NCI-H2081 treated with DMSO at 0.1 percent for 48 hours (cell line): ENCODE measurements at regions not wholly inside any gene's neighbourhood (a gene's known extent, or its start where the extent isn't known, plus 50 kb on each side); places are given as distances from the start of the nearest gene placed in this dataset.

ENCODE experiments used
- DNase-seq: peaks from one replicate; lab custom pipeline; 2025; lab: John Stamatoyannopoulos, UW

DNA sequence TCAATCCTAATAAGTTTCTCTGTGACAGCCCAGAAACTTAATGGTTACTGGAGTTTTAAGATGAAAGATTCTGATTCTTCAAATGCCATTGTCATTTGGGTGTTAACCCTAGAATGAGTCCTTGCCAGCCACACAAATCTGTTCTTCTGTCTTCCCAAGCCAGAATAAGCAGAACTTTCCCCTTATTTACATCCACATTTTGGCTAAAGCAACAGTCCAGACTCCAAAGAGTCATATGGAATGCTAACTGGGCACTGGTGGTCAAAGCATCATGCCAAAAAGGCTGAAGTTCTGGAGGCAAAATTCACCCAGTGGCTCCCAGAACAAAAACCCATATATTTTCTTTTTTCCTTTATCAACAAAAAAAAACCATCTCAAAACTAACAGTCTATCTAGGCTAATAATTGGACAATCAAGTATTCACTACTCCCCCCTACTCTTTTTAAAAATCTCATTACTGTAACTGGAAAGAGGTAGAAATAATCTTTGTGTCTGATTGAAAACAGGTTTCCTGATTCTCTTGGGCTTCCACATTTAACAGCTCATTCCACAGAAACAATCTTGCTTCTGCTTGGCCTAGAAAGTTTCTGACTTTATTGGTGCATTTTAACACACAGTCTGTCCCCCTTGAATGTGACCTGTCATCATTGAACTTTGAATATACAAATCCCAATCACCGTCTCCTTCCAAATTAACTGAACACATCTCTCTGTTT, 89.6 kb upstream of the SETBP1 start:
- DNase-seq: no peak

DNA sequence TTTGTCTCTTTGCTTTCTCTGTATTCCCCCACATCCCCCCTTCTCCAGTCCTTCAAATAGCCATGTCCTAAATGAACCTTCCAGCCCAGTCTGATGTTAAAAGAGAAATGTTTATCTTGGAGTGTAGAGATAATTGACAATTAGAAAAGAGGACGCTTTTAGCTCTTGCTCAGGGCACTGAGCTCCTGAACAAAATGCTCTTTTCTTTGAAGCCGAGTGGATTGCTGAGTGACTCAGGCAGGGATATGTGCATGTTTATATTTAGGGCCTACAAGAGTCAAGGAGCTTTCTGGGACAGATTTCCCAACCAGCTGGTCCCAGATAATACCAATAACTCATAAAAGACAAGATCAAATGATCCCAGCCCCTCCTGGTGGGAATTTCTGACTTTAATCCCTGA, 88.0 kb upstream of the SETBP1 start:
- DNase-seq: no peak

DNA sequence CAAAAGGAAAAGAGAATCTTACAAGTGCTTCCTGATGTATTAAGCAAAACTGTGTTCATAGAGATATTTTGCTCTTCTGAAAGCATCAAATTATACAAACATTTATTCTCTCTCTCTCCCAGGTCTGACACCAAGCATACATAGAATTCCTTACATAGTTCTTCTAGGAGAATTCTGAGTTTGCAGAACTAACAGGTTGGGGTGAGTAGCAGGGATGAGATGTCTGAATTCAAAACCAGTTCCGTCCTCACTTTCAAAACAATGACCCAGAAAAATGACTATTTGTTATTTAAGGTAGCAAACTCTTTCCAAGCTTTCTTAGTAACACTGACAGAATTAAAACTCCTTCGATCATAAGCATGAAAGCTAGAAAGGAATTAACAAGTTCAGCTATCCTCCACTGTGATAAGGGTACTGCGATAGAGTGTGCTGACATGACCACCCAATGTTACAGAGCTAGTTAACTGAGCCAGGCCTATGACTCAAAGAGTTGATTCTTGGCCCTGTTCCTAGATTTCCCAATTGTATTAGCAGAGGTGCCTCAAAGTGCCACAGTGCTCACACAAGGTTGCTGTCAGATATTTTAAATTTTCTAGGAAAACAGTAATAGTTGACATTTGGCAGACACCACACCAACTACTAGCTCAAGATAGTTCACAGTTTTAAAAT, 85.8 kb upstream of the SETBP1 start:
- no peak for DNase-seq

DNA sequence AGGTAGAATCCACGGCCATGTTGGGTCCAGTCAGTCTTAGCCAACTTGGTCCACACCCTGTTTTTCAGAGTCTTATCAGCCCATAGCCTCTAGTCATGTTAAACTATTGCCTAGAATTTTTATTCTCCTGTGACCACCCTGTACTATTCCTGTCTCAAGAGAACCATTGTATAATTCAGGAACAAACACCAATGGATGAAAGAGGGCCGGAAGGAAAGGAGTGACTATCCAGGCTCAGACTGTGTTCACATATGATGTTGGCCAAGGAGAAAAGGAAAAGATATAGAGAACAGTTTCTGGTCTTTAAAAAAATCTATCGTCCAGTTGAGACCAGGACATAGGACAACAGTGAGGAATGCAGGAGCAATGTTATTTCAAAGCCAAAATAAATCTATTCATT, 82.9 kb upstream of the SETBP1 start:
- no peak for DNase-seq

DNA sequence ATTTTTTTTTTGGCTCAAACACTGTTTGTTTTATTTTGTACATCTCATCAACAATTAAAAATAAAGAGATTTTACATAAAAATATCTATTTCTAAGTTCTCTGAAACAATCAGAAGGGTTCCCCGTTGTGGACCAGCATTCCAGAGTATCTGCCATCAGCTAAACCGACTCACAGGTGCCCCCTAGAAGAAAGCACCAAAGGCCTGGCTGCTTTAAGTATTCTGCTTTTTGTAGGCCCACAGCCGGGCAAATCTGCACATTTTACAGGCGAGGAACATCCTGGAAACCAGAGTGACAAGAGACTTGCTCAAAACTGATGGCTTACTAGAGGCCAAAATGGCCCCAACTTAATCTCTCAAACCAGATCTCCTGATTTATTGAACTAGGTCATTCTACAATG, 82.2 kb upstream of the SETBP1 start:
- no peak for DNase-seq

DNA sequence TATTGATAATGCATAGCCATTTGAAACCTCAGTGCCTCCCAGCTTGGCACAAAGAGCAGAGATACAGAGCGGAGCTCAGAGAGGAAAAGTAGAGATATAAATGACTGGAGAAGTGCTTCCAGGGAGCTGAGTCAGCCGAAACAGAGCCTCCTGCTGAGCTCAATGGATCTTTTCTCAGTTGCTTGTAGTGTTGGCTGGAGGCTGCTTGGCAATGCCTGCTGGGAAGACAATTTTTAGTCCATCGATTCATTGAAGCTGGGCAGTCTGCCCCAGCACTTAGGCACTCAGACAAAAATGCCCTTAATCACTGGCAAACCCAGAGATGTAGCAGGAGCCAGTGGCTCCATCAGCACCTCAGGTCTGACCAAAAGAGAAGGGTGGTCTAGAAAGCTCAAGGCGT, 81.3 kb upstream of the SETBP1 start:
- no peak for DNase-seq

DNA sequence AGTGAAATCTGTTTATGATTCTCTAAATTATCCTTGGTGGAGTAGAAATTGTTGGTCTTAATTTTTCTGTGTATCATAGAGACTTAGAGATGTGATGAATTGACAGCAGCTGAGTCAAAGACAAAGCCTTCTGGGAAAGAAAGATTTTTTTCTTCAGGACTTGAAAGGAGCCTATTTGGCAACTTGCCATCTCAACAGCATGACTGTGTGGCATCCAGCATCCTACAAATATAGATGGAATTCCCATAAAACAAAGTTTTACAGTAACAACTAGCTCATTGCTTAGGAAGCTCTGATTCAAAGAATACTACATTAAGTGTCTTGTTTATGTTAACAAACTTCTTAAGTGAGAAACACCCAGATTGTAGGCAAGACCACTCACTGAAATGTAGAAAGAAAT, 79.2 kb upstream of the SETBP1 start:
- DNase-seq: no peak

DNA sequence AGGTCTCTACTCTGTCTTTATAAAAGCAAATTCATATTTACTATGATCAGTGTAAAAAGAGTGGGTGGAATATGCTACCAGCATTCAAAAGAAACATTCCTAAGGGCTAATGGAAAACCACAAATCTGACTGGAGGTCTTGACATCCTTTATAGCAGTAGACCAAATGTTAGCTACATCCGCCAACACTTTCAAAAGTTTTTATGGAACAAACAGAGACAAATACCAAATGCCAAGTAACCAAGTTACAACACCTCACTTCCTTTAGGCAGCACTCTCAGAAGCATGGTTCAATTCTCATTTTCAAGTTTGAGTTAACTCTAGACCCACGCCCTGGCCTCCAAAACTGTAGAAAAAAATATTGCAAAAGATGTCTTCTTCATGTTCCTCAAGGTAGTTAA, 78.3 kb upstream of the SETBP1 start:
- DNase-seq: no peak

DNA sequence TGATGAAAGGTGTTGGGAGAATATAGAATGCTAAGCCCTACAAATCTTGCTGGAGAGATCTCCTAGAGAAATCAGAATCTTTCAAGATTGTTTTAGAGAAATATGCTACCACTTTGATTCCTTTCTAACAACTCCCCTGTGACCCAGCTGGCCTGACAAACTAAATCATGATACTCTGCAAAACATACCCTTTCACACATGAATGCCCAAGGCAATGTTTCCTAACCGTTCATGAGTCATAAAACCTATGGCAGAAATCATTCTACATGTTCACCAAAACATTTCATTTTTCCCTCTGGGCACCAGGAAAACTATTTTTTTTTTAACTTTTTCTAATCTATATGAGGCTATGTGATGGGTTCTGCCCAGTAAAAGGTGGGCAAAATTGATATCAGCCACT, 77.8 kb upstream of the SETBP1 start:
- no peak for DNase-seq

DNA sequence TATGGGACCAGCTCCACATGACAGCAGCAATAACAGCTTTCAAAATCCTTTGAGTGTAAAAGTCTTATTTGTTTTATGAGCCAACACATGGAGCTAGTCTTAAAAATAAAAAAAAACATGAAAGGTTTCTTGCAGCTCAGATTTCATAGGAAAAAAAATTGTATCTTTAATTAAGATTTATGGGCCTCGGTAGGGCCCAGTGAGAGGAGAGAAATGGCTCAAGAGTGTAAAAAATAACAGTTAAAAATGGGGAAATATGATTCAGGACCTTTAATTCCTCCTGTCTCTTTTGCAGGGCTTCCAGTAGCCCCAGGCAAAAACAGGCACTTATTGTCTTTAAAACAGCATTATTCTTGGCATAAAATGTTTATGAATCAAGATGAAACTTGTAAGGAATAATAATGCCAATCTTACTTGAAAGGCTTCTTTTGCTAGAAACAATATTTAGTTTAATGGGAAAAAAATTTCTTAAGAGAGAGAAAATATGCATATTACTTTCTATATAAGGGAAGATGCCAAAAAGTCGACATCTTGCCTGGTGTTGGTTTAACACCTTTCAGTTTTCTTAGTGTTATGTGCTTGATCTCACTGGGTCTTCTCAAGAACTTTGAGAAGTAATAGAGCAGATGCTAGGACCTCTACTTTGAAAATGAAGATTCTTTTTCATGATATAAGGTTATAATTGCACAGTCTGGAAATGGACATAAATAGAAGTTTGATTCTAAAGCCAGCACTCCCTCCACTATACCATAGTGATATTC, 71.3 kb upstream of the SETBP1 start:
- DNase-seq: no peak

DNA sequence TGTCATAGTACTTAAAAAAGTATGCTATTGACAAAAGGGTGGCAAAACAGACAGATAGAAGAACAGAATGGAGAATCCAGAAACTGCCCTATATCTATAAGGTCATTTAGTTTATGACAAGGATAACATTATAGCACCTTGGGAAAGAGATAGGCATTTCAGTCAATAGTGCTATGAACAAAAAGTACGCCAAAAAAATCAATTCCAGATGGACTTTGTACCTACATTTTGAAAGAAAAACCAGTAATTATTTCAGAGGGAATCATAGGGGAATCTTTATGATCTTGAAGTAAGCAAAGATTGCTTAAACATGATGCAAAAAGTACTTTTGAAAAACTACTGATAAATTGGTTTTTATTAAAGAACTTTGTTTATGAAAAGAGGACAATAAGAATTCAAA, 59.9 kb upstream of the SETBP1 start:
- no peak for DNase-seq

DNA sequence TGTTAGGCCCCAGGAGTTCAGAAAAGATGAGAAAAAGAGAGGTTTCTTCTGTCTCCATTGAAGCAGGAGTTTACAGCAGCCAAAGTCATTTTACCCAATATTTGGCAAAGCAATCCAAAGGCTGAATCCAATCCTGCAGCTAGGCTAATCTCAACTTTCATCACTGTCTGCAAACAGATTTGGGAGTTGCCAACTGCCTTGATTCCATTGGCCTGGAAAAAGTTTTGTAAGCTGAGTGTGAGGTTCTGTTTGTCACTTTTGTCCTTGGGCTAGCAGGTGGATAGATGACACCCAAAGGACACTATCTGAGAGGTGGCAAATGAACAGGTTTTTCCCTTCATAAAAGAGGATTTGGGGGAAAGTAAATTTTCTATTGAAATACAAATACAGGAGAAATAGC, 56.6 kb upstream of the SETBP1 start:
- no peak for DNase-seq

DNA sequence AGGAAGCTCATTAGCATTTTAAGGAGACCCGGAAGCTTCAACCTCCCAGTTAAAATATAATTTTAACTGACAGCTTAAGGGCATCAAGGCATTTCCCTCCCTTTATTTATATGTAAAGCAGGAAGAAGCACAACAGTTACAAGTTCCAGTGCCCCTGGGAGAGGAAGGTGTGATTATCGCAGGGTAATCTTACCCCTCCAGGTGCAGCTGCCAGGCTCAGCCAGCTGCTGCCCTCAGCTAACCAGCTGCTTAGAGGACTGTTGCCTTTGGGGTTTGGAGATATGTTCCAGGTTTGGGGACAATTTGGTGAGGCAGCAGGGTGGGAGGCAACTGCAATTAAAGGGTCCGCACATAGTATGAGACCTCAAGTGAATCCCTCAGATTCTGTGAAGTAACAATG, 55.3 kb upstream of the SETBP1 start:
- DNase-seq: no peak

DNA sequence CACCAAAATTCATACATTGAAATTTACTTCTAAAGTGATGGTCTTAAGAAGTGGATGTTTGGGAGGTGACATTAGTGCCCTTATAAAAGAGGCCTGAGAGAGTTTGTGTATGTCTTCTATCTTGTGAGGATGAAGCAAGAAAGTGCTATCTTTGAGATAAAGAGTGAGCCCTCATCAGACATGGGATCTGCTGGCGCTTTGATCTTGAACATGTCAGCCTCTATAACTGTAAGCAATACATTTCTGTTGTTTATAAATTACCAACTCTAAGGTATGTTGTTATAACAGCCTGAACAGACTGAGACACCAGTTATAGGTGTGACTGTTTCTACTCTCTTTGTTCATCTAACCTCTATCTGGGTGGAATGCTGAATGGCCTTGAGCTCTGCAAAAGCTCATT, 54.5 kb upstream of the SETBP1 start:
- no peak for DNase-seq

DNA sequence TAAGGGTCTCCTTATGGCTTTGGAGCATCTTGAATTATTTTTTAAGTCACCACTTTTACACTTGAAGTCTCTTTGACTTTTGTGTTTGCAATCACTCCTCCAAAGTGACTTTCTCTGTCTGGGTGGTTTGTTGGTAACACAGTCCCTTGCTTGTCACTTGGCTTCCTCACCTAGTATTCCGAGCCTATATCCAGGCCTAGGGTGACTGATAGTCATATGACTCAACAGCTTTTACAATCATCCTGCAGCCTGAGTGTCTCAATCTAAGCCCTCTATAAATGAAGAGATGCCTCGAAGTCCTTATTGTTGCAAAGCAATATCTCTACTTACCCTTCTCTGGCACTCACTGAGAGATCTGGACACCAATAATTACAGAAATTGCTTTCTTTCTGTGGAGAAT, 53.9 kb upstream of the SETBP1 start:
- DNase-seq: no peak

DNA sequence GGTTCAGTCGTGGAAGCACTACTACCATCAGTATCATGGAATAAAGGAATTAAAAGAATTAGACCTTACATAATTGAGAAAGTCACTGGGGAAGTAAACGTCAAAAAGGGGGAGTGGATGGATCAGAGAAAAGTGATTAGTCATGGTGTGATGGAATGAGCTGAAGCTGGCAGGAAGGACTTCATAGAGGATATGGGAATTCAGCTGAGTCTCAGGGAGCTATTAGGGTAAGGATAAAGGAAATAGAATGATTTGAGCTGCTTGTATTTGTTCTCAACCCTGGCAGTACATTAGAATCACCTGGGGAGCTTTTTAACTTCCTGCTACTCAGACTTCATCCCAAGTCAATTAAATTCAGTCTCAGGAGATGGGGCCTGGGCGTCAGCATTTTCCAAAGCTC, 53.4 kb upstream of the SETBP1 start:
- DNase-seq: no peak

DNA sequence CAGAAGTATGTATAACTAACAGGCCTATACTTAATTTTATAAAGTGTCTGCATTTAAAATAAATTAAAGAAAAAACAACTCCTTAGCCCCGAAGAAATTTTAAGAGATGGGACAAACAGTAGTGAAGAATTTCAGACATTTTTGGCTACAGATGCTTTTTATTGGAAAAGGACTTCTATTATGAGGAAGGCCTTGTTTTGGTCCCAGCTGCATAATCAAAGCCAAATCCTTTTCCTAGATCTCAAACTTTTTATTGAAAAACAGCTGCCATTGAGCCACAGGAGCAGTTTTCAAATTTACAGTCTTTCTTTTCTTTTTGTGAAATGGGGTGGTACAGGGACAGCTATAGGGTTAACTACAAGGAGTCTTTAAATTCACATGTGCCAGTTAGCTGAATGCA, 51.3 kb upstream of the SETBP1 start:
- DNase-seq: no peak

DNA sequence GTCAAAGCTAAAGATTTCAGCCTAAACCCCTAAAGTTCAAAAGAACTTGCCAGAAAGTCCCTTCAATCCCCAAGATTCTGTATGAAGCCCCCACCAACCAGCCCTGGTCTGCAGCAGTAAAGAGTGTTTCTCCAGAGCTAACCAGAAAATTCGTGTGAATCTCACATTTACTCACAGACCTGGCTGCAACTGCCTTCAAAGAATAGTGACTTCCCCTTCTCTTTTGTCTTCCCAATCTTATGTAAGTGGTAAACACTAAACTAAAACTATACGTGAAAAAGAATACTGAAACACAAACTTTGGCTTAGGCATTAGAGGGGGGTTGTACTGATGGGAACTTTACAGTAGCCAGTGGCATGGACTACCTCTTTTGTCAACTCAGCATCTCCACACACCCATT, 50.6 kb upstream of the SETBP1 start:
- DNase-seq: no peak
